RCC 7860 (cell line): ENCODE measurements at regions not wholly inside any gene's neighbourhood (a gene's known extent, or its start where the extent isn't known, plus 50 kb on each side); places are given as distances from the start of the nearest gene placed in this dataset.

ENCODE experiments used
- DNase-seq: peaks from one replicate; pipeline ENCODE4 v3.0.0-alpha.2; 2015; ENCODE audit warnings: low spot score
- FAIRE-seq: peaks from 2 replicates; lab custom pipeline; 2012; peaks lifted over from hg19 to GRCh38; lab: Jason Lieb, UNC

- FAIRE-seq (no peak), DNase-seq (no peak)
Observed at GRCh38 chr12:91974541-91975085, 171.0 kb downstream of the BTG1 start.

- DNase-seq (no peak), FAIRE-seq (no peak)
Observed at GRCh38 chr12:91973813-91974212, 171.8 kb downstream of the BTG1 start.

- no peak for DNase-seq
- FAIRE-seq = no peak
Observed at GRCh38 chr12:91972896-91973295, 172.8 kb downstream of the BTG1 start.

- FAIRE-seq = no peak
- no peak for DNase-seq
Observed at GRCh38 chr12:91968777-91969171, 176.9 kb downstream of the BTG1 start.

- DNase-seq (no peak), FAIRE-seq (no peak)
Observed at GRCh38 chr12:91968076-91968776, 177.4 kb downstream of the BTG1 start.

- FAIRE-seq (no peak), DNase-seq (no peak)
Observed at GRCh38 chr12:91967590-91967989, 178.1 kb downstream of the BTG1 start.

GRCh38 chr12:91965781-91966180, 179.9 kb downstream of the BTG1 start:
- FAIRE-seq (no peak), DNase-seq (no peak)

- FAIRE-seq = no peak
Observed at GRCh38 chr12:91964501-91964900, 181.1 kb downstream of the BTG1 start.

GRCh38 chr12:91959220-91959619, 186.4 kb downstream of the BTG1 start:
- FAIRE-seq (no peak), DNase-seq (no peak)

More at GRCh38 chr12:91964501-91964900, 181.1 kb downstream of the BTG1 start:
- no peak for DNase-seq

- no peak for FAIRE-seq
- peak; percentile 52 for DNase-seq
Observed at GRCh38 chr12:91958816-91959215, 186.8 kb downstream of the BTG1 start.

- FAIRE-seq = no peak
- DNase-seq = no peak
Observed at GRCh38 chr12:91954747-91955146, 190.9 kb downstream of the BTG1 start.

GRCh38 chr12:91954326-91954725, 191.3 kb downstream of the BTG1 start:
- DNase-seq (no peak), FAIRE-seq (no peak)

GRCh38 chr12:91952916-91953315, 192.7 kb downstream of the BTG1 start:
- DNase-seq = no peak
- no peak for FAIRE-seq

- DNase-seq = peak; percentile 8
- FAIRE-seq = no peak
Observed at GRCh38 chr12:91951571-91951970, 194.1 kb downstream of the BTG1 start.

GRCh38 chr12:91948504-91948903, 197.1 kb downstream of the BTG1 start:
- no peak for FAIRE-seq
- no peak for DNase-seq

- DNase-seq = no peak
- FAIRE-seq = no peak
Observed at GRCh38 chr12:91947459-91947858, 198.2 kb downstream of the BTG1 start.

- DNase-seq (no peak), FAIRE-seq (no peak)
Observed at GRCh38 chr12:91944637-91945036, 201.0 kb downstream of the BTG1 start.

- FAIRE-seq (no peak), DNase-seq (no peak)
Observed at GRCh38 chr12:91940826-91941570, 204.6 kb downstream of the BTG1 start.

- FAIRE-seq (no peak), DNase-seq (no peak)
Observed at GRCh38 chr12:91940322-91940721, 205.3 kb downstream of the BTG1 start.

- no peak for DNase-seq
Observed at GRCh38 chr12:91937706-91938105, 207.9 kb downstream of the BTG1 start.

GRCh38 chr12:91937009-91937408, 208.6 kb downstream of the BTG1 start:
- no peak for FAIRE-seq

More at GRCh38 chr12:91937706-91938105, 207.9 kb downstream of the BTG1 start:
- no peak for FAIRE-seq

GRCh38 chr12:91935296-91935695, 210.3 kb downstream of the BTG1 start:
- FAIRE-seq (no peak), DNase-seq (no peak)

More at GRCh38 chr12:91937009-91937408, 208.6 kb downstream of the BTG1 start:
- no peak for DNase-seq
